Nephron progenitor cell (in vitro differentiated cells): ENCODE measurements at regions not wholly inside any gene's neighbourhood (a gene's known extent, or its start where the extent isn't known, plus 50 kb on each side); places are given as distances from the start of the nearest gene placed in this dataset.

Experiments
- DNase-seq: peaks from one replicate; pipeline ENCODE4 v3.0.0; 2021
- H3K27ac Mint-ChIP-seq: 2 replicates; pipeline ENCODE4 v1.8.0; 2021; ENCODE audit warnings: mild to moderate bottlenecking, moderate library complexity, mixed read lengths
- H3K27me3 Mint-ChIP-seq: 2 replicates; pipeline ENCODE4 v1.8.0; 2021; ENCODE audit warnings: mild to moderate bottlenecking, low read depth, mixed read lengths; ENCODE audit not compliant: poor library complexity
- H3K36me3 Mint-ChIP-seq: 2 replicates; pipeline ENCODE4 v1.8.0; 2021; ENCODE audit warnings: low read depth, mixed read lengths
- H3K4me1 Mint-ChIP-seq: 2 replicates; pipeline ENCODE4 v1.8.0; 2021; ENCODE audit warnings: mixed read lengths
- H3K4me3 Mint-ChIP-seq: 2 replicates; pipeline ENCODE4 v1.8.0; 2021; ENCODE audit warnings: mild to moderate bottlenecking, moderate library complexity, mixed read lengths
- H3K9me3 Mint-ChIP-seq: 2 replicates; pipeline ENCODE4 v1.8.0; 2021; ENCODE audit warnings: mild to moderate bottlenecking, moderate library complexity, mixed read lengths
- CTCF ChIP-seq: fragments of 200-600 bp; sonication (generic); IDR thresholded peaks from 2 replicates; pipeline ENCODE4 v1.5.0; 2021; ENCODE audit warnings: antibody characterized with exemption

- Mint-ChIP-seq H3K9me3 (no peaks in the 10 kb centered on the region), H3K4me1 (peaks cover 24% of the 10 kb centered on the region), H3K4me3 (no peak overlapping the region), H3K36me3 (no peaks in the 10 kb centered on the region), H3K27ac (no peak overlapping the region), H3K27me3 (peaks cover 28% of the 10 kb centered on the region)
- no peak for DNase-seq
- TF ChIP-seq CTCF = no peak
Observed at GRCh38 chr13:111657013-111657412, 336.6 kb downstream of the TEX29 start.

GRCh38 chr13:111658145-111659100 lies 338.0 kb downstream of the TEX29 start:
- peak; percentile 39 for DNase-seq
- TF ChIP-seq CTCF = no peak
- Mint-ChIP-seq H3K27me3 (peaks cover 29% of the 10 kb centered on the region), H3K9me3 (no peaks in the 10 kb centered on the region), H3K27ac (peak overlapping the region; percentile 33), H3K36me3 (no peaks in the 10 kb centered on the region), H3K4me1 (peaks cover 24% of the 10 kb centered on the region), H3K4me3 (peak overlapping the region; percentile 46)

- Mint-ChIP-seq H3K36me3 (no peaks in the 10 kb centered on the region), H3K4me3 (peak overlapping the region; percentile 26), H3K4me1 (peaks cover 24% of the 10 kb centered on the region), H3K27me3 (peaks cover 27% of the 10 kb centered on the region), H3K9me3 (no peaks in the 10 kb centered on the region), H3K27ac (peak overlapping the region; percentile 14)
- TF ChIP-seq CTCF = no peak
- DNase-seq = no peak
Observed at GRCh38 chr13:111659219-111659775, 338.9 kb downstream of the TEX29 start.

GRCh38 chr13:111659842-111660241 lies 339.4 kb downstream of the TEX29 start:
- no peak for TF ChIP-seq CTCF
- Mint-ChIP-seq H3K27ac (no peak overlapping the region), H3K36me3 (no peaks in the 10 kb centered on the region), H3K27me3 (peaks cover 23% of the 10 kb centered on the region), H3K4me1 (peaks cover 24% of the 10 kb centered on the region), H3K4me3 (no peak overlapping the region), H3K9me3 (no peaks in the 10 kb centered on the region)
- no peak for DNase-seq

- no peak for DNase-seq
- Mint-ChIP-seq H3K27ac (no peak overlapping the region), H3K27me3 (peaks cover 23% of the 10 kb centered on the region), H3K4me1 (peaks cover 24% of the 10 kb centered on the region), H3K36me3 (no peaks in the 10 kb centered on the region), H3K4me3 (no peak overlapping the region), H3K9me3 (no peaks in the 10 kb centered on the region)
- no peak for TF ChIP-seq CTCF
Observed at GRCh38 chr13:111661052-111661451, 340.6 kb downstream of the TEX29 start.
